AG04449 (cell line): ENCODE measurements at regions not wholly inside any gene's neighbourhood (a gene's known extent, or its start where the extent isn't known, plus 50 kb on each side); places are given as distances from the start of the nearest gene placed in this dataset.

ENCODE experiments used
- CTCF ChIA-PET: fragments of 350-600 bp; formaldehyde crosslinking; extraction: SDS; loops from one replicate; lab custom pipeline; 2021; ENCODE audit warnings: antibody characterized with exemption; lab: Yijun Ruan, JAX
- POLR2A ChIA-PET: fragments of 400-600, 350-600 bp; formaldehyde crosslinking; extraction: SDS; loops from one replicate; lab custom pipeline; 2020; ENCODE audit warnings: antibody characterized with exemption, inconsistent platforms; lab: Yijun Ruan, JAX
- DNase-seq: peaks from one replicate; pipeline ENCODE4 v3.0.0-alpha.2; 2010; ENCODE audit warnings: low read depth, low spot score
- H3K4me3 ChIP-seq: 2 replicates; pipeline ENCODE4 v1.5.1; 2011; ENCODE audit warnings: low read depth, mild to moderate bottlenecking, control low read depth, low read length
- CTCF ChIP-seq: IDR thresholded peaks from one replicate; pipeline ENCODE4 v1.5.1; 2011; ENCODE audit warnings: mild to moderate bottlenecking, moderate library complexity, low read length, control low read depth, inconsistent platforms; ENCODE audit not compliant: insufficient read depth; ENCODE audit errors: missing control alignments

GRCh38 chr14:76551906-76552305, 176.0 kb downstream of the ESRRB start:
- TF ChIP-seq CTCF = no peak
- no peak for DNase-seq
- POLR2A ChIA-PET = no interaction called here
- CTCF ChIA-PET = no interaction called here
- no peak overlapping the region for H3K4me3 ChIP-seq

GRCh38 chr14:76564471-76565422, 188.8 kb downstream of the ESRRB start:
- CTCF ChIA-PET = no interaction called here
- DNase-seq = no peak
- POLR2A ChIA-PET = no interaction called here
- no peak overlapping the region for H3K4me3 ChIP-seq
- TF ChIP-seq CTCF = no peak

- POLR2A ChIA-PET = no interaction called here
Measured at GRCh38 chr14:76566439-76566838, 190.5 kb downstream of the ESRRB start.

GRCh38 chr14:76574416-76575095, 186.7 kb upstream of the VASH1 start:
- POLR2A ChIA-PET = no interaction called here
- no peak for DNase-seq

More at GRCh38 chr14:76566439-76566838, 190.5 kb downstream of the ESRRB start:
- H3K4me3 ChIP-seq = no peak overlapping the region
- DNase-seq = no peak
- CTCF ChIA-PET = no interaction called here
- TF ChIP-seq CTCF = no peak

GRCh38 chr14:76575108-76575507, 186.2 kb upstream of the VASH1 start:
- POLR2A ChIA-PET = no interaction called here
- DNase-seq = no peak
- no peak for TF ChIP-seq CTCF
- no peak overlapping the region for H3K4me3 ChIP-seq
- CTCF ChIA-PET = no interaction called here

More at GRCh38 chr14:76574416-76575095, 186.7 kb upstream of the VASH1 start:
- TF ChIP-seq CTCF = no peak
- no peak overlapping the region for H3K4me3 ChIP-seq
- CTCF ChIA-PET = no interaction called here
